Tibial nerve (tissue), 3 donors: ENCODE measurements at regions not wholly inside any gene's neighbourhood (a gene's known extent, or its start where the extent isn't known, plus 50 kb on each side); places are given as distances from the start of the nearest gene placed in this dataset.

ENCODE experiments used
- CTCF ChIP-seq, 5 experiments: fragments of 200-600 bp in 3 of 5; fragments of 450-650 bp in 2 of 5; sonication (generic) in 3 of 5; IDR thresholded peaks; one replicate each; pipeline ENCODE4 v1.5.1; 2016 to 2019; ENCODE audit warnings: antibody characterized with exemption in 5 of 5, mild to moderate bottlenecking in 3 of 5, moderate library complexity in 2 of 5
- POLR2A ChIP-seq, 2 donors: fragments of 450-650 bp; IDR thresholded peaks; one replicate each; pipeline ENCODE4 v1.6.1; 2017; ENCODE audit warnings: antibody characterized with exemption in 2 of 2, mild to moderate bottlenecking in 2 of 2, moderate library complexity in 2 of 2

- TF ChIP-seq CTCF (IDR thresholded peaks at IDR 0.05) = no peak
- TF ChIP-seq POLR2A (IDR thresholded peaks at IDR 0.05) = no peak
These were observed 54.5 kb upstream of the C3orf80 start for GRCh38 chr3:160170409-160171370.
